ENCODE measurements at regions not wholly inside any gene's neighbourhood (a gene's known extent, or its start where the extent isn't known, plus 50 kb on each side); places are given as distances from the start of the nearest gene placed in this dataset.
"Not testable (repeated sequence)": the region's sequence is repeated elsewhere in the genome, so short reads cannot be mapped to it uniquely, and the experiment has no call there.

DNA sequence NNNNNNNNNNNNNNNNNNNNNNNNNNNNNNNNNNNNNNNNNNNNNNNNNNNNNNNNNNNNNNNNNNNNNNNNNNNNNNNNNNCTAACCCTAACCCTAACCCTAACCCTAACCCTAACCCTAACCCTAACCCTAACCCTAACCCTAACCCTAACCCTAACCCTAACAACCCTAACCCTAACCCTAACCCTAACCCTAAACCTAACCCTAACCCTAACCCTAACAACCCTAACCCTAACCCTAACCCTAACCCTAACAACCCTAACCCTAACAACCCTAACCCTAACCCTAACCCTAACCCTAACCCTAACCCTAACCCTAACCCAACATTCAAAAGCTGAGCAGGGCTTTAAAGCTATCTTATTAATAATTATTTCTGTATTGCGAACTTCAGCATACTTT is 182.5 kb upstream of the FAM20C start:
- not testable (repeated sequence) for H3K9me3 ChIP-seq (ENCODE audit: control insufficient read depth, low read length); H3K4me1 ChIP-seq (ENCODE audit: control insufficient read depth, insufficient read depth, low read length); H3K9ac ChIP-seq (ENCODE audit: low read length); H3K36me3 ChIP-seq (ENCODE audit: control insufficient read depth, insufficient read depth, low read length); H3K4me3 ChIP-seq (ENCODE audit: low read length); H3K27me3 ChIP-seq (ENCODE audit: control insufficient read depth, insufficient read depth, low read length)

DNA sequence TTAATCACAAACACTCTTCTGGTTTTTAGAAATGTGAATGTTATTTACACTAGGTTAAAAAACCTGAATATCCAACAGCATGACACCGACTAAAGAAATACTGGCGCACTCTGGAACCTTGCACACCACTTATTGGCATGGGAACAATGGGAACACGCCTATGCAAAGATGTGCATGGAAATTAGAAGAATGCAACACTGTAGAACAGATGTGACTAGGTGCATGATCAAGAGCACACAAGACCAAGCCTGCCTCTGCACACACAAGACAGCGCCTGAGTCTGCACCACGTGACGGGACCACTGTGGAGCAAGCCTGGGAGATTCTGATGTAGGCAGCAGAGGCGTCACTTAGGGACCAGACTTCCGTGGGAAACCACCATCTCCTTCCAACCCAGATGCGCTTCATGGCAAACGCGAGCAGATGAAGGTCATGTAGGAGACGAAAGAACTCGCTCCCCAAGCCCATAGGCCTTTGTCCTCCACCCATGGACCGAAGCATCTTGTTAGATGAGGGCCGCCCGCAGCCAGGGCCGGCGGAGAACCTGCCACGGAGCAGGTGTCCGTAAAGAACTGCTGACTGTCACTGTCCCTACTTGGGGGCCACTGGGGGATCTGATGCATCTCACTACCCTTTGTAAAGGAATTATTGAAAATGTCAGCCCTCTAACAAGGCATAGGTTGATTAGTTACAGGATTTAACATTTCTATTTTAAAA is 159.6 kb upstream of the FAM20C start:
- H3K36me3 ChIP-seq (ENCODE audit: control insufficient read depth, insufficient read depth, low read length); H3K27me3 ChIP-seq (ENCODE audit: control insufficient read depth, insufficient read depth, low read length); H3K9ac ChIP-seq (ENCODE audit: low read length); H3K4me1 ChIP-seq (ENCODE audit: control insufficient read depth, insufficient read depth, low read length); H3K9me3 ChIP-seq (ENCODE audit: control insufficient read depth, low read length); H3K4me3 ChIP-seq (ENCODE audit: low read length): not testable (repeated sequence)

DNA sequence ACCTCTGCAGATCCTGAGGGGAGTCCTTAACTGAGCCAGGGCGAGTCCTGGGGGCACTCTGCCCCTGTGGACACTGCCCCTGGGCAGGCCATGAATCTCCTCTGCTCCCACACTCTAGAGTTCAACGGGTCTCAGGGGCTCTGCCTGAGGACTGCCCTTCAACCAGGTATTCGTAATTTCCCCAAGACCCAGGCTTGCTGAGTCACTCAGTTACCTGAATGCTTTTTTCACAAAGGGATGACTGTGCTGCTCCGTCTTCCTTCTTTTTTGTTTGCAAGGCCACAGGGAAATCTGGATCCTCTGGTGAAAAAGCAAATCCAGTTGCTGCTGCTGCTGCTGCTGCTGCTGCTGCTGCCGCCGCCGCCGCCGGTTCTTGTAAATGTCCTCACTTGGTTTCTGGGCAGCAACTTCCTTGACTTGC is 157.2 kb upstream of the FAM20C start:
- not testable (repeated sequence) for H3K4me1 ChIP-seq (ENCODE audit: control insufficient read depth, insufficient read depth, low read length); H3K4me3 ChIP-seq (ENCODE audit: low read length); H3K36me3 ChIP-seq (ENCODE audit: control insufficient read depth, insufficient read depth, low read length); H3K9ac ChIP-seq (ENCODE audit: low read length); H3K27me3 ChIP-seq (ENCODE audit: control insufficient read depth, insufficient read depth, low read length); H3K9me3 ChIP-seq (ENCODE audit: control insufficient read depth, low read length)

DNA sequence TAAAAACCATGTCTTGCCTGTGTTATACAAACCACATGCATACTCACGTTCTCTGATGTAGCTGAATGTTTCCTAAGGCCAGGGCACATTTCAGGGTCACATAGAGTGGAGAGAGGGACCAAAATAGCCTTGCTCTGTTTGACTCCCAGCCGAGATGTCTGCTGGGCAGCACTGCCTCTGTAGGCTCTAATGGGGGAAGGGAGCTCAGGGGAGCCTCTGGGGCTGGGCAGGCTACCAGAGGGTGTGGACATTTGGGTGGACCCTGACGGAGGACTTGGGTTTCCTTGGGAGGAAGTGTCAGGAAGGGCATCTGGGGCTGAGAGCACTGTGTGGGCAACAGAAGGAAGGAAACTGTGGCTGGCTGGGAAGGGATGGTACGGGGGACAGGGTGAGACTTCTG is 155.8 kb upstream of the FAM20C start:
- not testable (repeated sequence) for H3K9ac ChIP-seq (ENCODE audit: low read length); H3K9me3 ChIP-seq (ENCODE audit: control insufficient read depth, low read length); H3K4me1 ChIP-seq (ENCODE audit: control insufficient read depth, insufficient read depth, low read length)

DNA sequence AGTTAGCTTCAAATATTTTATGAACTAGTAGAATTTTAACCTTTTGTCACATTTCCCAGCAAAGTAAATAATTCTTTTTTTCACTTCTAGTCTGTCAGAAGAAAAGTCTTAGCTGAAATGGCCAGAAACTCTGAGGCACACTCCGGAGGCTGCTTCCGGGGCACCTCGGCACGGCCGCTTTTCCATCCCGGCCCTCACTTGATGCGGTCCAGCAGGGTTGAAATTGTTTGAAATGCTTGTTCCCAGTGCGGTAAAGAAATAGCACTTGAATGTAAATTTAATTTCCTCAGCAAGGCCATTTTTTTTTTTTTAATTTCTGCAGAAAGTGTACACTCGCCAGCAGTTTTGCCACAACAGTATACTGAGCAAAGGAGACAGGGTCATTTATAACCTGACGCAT is 154.7 kb upstream of the FAM20C start:
- not testable (repeated sequence) for H3K27me3 ChIP-seq (ENCODE audit: control insufficient read depth, insufficient read depth, low read length); H3K9ac ChIP-seq (ENCODE audit: low read length); H3K9me3 ChIP-seq (ENCODE audit: control insufficient read depth, low read length); H3K4me1 ChIP-seq (ENCODE audit: control insufficient read depth, insufficient read depth, low read length); H3K4me3 ChIP-seq (ENCODE audit: low read length); H3K36me3 ChIP-seq (ENCODE audit: control insufficient read depth, insufficient read depth, low read length)

More for the DNA sequence above, 155.8 kb upstream of the FAM20C start:
- not testable (repeated sequence) for H3K36me3 ChIP-seq (ENCODE audit: control insufficient read depth, insufficient read depth, low read length); H3K4me3 ChIP-seq (ENCODE audit: low read length); H3K27me3 ChIP-seq (ENCODE audit: control insufficient read depth, insufficient read depth, low read length)

DNA sequence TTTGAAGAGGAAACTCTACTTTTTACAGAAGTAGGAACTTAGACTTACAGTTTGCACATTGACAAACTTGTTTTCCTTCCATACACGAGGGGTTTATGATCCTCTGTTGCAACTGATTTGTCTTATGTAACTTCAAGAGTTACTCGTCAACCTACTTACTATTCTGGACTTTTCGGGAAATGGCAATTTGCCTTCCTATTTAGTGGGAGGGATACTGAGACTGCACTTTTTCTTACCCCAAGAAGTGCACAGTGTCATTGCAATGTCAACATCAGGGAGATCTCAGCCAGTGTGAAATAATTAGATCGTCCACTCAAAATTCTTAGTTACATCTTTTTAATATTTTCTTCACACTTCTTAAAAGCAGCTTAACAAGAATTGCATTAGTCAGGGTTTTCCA is 153.9 kb upstream of the FAM20C start:
- not testable (repeated sequence) for H3K4me3 ChIP-seq (ENCODE audit: low read length); H3K36me3 ChIP-seq (ENCODE audit: control insufficient read depth, insufficient read depth, low read length); H3K4me1 ChIP-seq (ENCODE audit: control insufficient read depth, insufficient read depth, low read length); H3K27me3 ChIP-seq (ENCODE audit: control insufficient read depth, insufficient read depth, low read length); H3K9me3 ChIP-seq (ENCODE audit: control insufficient read depth, low read length); H3K9ac ChIP-seq (ENCODE audit: low read length)

DNA sequence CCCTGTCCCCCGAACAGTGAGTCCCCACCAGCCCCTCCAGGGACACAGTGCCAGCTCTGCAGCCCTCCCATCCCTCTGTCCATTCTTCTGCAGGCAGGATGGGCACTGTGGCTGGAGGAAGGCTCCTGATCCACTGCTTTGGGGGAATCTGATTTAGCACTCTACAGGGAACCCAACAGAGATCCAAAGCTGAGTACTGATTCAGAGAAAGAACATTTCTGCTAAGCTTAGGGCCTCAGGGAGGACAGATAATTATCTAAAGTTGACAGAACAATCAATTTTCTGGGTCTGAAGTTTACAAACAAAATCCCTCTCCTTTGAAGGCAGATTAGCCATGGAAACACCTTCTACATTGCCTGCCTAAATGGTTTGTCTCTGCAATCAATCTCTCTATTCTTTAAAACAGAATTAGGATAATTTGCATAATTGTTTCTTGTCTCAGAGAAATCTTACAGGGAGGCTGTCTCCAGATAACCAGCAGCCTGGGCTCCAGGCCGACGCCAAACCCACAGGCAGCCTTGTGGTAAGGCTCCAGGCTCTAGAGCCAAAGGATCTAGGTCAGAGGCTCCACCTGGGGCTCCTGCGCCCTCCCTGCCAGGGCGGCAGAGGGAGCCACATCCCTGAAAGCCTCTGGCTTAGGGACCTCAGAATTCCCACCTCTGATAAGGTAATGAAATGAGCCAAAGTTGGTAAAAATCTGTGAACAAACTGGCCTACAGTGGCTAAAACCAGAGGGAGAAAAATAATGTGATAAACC is 152.2 kb upstream of the FAM20C start:
- H3K9me3 ChIP-seq (ENCODE audit: control insufficient read depth, low read length); H3K4me1 ChIP-seq (ENCODE audit: control insufficient read depth, insufficient read depth, low read length); H3K27me3 ChIP-seq (ENCODE audit: control insufficient read depth, insufficient read depth, low read length); H3K4me3 ChIP-seq (ENCODE audit: low read length); H3K9ac ChIP-seq (ENCODE audit: low read length); H3K36me3 ChIP-seq (ENCODE audit: control insufficient read depth, insufficient read depth, low read length): not testable (repeated sequence)

DNA sequence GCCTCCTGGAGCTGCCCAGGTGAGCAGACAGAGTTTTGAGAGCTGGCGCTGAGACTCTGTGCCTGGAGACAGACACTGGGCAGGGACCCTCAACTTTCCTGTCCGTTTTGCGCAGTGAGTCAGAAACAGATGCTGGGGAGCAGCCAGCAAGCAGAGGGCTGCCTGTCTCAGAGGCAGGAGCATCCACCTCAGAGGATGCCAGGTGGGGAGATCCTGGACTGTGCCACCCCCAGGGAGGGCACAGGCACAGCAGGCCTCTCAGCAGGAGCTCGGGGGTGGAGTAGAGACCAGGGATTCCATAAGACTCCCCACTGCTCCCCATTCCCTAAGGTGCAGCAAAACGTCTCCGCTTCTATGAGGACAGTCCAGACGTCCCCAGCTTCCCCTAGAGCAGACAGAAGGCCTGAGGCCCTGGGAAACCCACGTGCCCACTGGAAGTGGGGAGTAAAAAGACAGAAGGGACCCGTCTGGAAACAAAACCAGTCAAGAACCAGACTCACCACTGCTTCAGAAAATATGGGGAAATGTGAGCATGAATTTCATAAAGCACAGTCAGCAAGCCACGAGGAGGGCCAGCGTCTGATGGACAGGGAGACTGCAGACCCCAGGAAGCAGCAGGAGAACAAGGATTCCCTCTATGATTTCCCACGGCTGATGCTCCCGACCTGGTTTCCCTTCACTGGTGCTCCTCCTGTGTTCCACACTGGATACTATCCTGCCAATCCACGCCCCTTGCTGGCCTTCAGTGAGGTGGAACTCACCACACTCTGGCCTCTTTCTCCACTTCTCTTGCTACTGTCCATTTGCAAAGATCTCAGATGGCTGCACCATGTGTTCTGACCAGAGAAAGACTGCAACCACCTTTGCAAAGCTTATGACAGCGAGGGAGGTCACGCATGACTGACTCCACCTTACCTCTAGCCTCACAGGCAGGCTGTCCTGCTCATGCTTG is 151.3 kb upstream of the FAM20C start:
- no peaks in the 10 kb centered on the region for H3K4me1 ChIP-seq (ENCODE audit: control insufficient read depth, insufficient read depth, low read length)
- H3K4me3 ChIP-seq (ENCODE audit: low read length), result no peak overlapping the region

DNA sequence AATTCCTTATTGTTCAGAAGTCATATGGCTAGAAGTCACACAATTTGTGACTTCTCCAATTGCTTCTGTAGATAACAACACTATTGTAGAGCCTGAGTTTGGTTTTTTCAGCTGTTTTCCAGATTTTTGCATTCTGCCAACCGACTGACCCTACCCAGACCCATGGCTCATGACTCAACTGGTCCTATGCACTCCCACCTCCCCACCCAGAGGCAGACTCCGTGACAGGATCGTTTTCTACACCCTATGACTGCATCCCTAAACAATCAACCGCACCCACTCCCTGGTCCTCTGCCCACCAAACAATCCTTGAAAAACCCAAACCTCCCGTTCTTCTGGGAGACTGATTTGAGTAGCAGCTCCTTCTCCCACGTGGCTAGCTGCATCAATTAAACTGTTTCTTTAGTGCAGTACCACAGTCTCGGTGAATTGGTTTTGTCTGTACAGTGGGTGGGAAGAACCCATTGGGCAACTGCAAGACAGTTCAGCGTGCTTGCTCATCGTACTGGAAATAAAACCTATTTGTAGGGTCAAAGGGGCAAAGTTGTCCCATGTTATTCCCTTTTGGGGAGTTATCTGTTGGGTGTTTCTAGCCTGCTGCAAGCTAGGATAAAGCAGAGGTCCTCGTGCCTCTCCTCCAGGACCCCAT is 150.3 kb upstream of the FAM20C start:
- H3K9ac ChIP-seq (ENCODE audit: low read length), result no peak overlapping the region
- H3K4me1 ChIP-seq (ENCODE audit: control insufficient read depth, insufficient read depth, low read length), result no peaks in the 10 kb centered on the region
- no peaks in the 10 kb centered on the region for H3K36me3 ChIP-seq (ENCODE audit: control insufficient read depth, insufficient read depth, low read length)
- H3K9me3 ChIP-seq (ENCODE audit: control insufficient read depth, low read length), result no peaks in the 10 kb centered on the region
- H3K27me3 ChIP-seq (ENCODE audit: control insufficient read depth, insufficient read depth, low read length), result peaks cover 3% of the 10 kb centered on the region
- no peak overlapping the region for H3K4me3 ChIP-seq (ENCODE audit: low read length)

More for the DNA sequence above, 151.3 kb upstream of the FAM20C start:
- Histone ChIP-seq H3K27me3 (ENCODE audit: control insufficient read depth, insufficient read depth, low read length) (peaks cover 3% of the 10 kb centered on the region), H3K9ac (ENCODE audit: low read length) (no peak overlapping the region), H3K9me3 (ENCODE audit: control insufficient read depth, low read length) (no peaks in the 10 kb centered on the region), H3K36me3 (ENCODE audit: control insufficient read depth, insufficient read depth, low read length) (no peaks in the 10 kb centered on the region)

DNA sequence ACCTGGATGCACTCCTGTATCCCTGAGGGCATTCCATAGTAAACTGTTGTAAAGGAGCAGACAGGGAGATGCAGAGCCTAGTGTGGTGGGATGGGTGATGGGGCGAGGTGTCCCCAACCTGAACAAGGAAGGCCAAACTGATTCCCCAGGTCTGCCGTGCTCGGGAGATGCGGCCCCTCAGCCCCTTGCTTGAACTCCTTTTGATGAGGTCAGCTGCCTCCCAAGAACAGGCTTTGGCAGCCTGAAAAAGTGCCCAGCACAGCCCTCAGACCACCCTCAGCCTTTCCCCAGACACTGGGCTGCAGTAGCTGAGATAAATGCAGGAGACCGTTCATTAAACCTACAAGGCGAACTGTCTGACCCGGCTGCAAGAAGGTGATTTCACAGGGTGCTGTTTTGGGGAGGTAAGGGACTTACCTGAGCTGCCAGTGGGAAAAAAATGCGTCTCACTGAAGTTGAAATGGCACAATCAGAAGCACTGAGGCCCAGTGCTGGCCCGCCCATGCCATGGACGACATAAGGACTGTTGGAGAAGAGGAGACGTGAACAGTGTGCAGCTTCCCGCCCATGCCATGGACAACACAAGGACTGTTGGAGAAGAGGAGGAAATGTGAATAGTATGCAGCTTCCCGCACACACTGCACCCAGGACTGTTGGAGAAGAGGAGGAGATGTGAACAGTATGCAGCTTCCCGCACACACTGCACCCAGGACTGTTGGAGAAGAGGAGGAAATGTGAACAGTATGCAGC is 148.4 kb upstream of the FAM20C start:
- H3K27me3 ChIP-seq (ENCODE audit: control insufficient read depth, insufficient read depth, low read length), result peaks cover 3% of the 10 kb centered on the region
- H3K4me3 ChIP-seq (ENCODE audit: low read length), result no peak overlapping the region
- no peaks in the 10 kb centered on the region for H3K36me3 ChIP-seq (ENCODE audit: control insufficient read depth, insufficient read depth, low read length)
- no peak overlapping the region for H3K9ac ChIP-seq (ENCODE audit: low read length)
- H3K9me3 ChIP-seq (ENCODE audit: control insufficient read depth, low read length), result no peaks in the 10 kb centered on the region
- no peaks in the 10 kb centered on the region for H3K4me1 ChIP-seq (ENCODE audit: control insufficient read depth, insufficient read depth, low read length)

DNA sequence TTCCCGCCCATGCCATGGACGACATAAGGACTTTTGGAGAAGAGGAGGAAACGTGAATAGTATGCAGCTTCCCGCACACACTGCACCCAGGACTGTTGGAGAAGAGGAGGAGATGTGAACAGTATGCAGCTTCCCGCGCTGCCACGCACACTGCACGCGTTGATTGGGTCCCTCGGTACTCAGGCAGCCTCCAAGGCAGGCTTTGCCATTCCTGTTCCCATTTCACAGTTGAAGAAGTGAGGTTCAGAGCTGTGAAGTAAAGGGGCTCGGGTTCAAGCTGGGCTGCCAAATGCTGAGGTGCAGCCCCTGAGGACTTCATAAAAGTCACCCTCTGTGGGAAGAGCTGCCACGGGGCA is 147.9 kb upstream of the FAM20C start:
- Histone ChIP-seq H3K27me3 (ENCODE audit: control insufficient read depth, insufficient read depth, low read length) (peaks cover 3% of the 10 kb centered on the region), H3K4me3 (ENCODE audit: low read length) (no peak overlapping the region), H3K9ac (ENCODE audit: low read length) (no peak overlapping the region), H3K9me3 (ENCODE audit: control insufficient read depth, low read length) (no peaks in the 10 kb centered on the region), H3K36me3 (ENCODE audit: control insufficient read depth, insufficient read depth, low read length) (no peaks in the 10 kb centered on the region), H3K4me1 (ENCODE audit: control insufficient read depth, insufficient read depth, low read length) (no peaks in the 10 kb centered on the region)
